Heart left ventricle (tissue), 16 donors: ENCODE measurements at regions not wholly inside any gene's neighbourhood (a gene's known extent, or its start where the extent isn't known, plus 50 kb on each side); places are given as distances from the start of the nearest gene placed in this dataset.

Experiments used
- ATAC-seq, 4 donors: fragments of 200-7000 bp; cut with Tn5 transposase; one replicate each; pipeline ENCODE4 v1.9.1; 2020 to 2022; ENCODE audit warnings: moderate library complexity in 4 of 4, mild to moderate bottlenecking in 3 of 4, moderate number of reproducible peaks in 1 of 4
- DNase-seq, 5 donors: peaks; one replicate each; pipeline ENCODE4 v3.0.0-alpha.2; 2020
- H3K27ac ChIP-seq, 12 donors: fragments of 200-600 bp; sonication (generic) in 4 of 12; one replicate each; pipeline versions ENCODE4 v1.5.0 to v1.8.0; 2016 to 2022; ENCODE audit warnings: mild to moderate bottlenecking in 2 of 12
- H3K27me3 ChIP-seq, 9 donors: fragments of 200-600 bp; sonication (generic) in 2 of 9; one replicate each; pipeline versions ENCODE4 v1.5.1 to v1.8.0; 2016 to 2022; ENCODE audit warnings: mild to moderate bottlenecking in 3 of 9
- H3K36me3 ChIP-seq, 9 donors: fragments of 200-600 bp; sonication (generic) in 2 of 9; one replicate each; pipeline versions ENCODE4 v1.5.0 to v1.8.0; 2018 to 2022; ENCODE audit warnings: mild to moderate bottlenecking in 2 of 9
- H3K4me1 ChIP-seq, 12 donors: fragments of 200-600 bp; sonication (generic) in 4 of 12; one replicate each; pipeline versions ENCODE4 v1.5.0 to v1.8.0; 2016 to 2022; ENCODE audit warnings: mild to moderate bottlenecking in 3 of 12
- H3K4me3 ChIP-seq, 12 donors: fragments of 200-600 bp; sonication (generic) in 4 of 12; one replicate each; pipeline versions ENCODE4 v1.5.0 to v1.8.0; 2017 to 2022; ENCODE audit warnings: mild to moderate bottlenecking in 9 of 12, moderate library complexity in 4 of 12
- H3K9me3 ChIP-seq, 12 donors: fragments of 200-600 bp; sonication (generic) in 4 of 12; one replicate each; pipeline versions ENCODE4 v1.5.0 to v1.8.0; 2016 to 2022; ENCODE audit warnings: mild to moderate bottlenecking in 1 of 12
- POLR2A ChIP-seq, 2 donors: fragments of 450-650 bp; IDR thresholded peaks; one replicate each; pipeline ENCODE4 v1.6.1; 2017; ENCODE audit warnings: antibody characterized with exemption in 2 of 2, mild to moderate bottlenecking in 2 of 2, moderate library complexity in 2 of 2
- WGBS, 4 donors: extraction: QIAGEN DNeasy Blood & Tissue Kit in 2 of 4; methylation state at CpG; one replicate each; pipeline versions ENCODE4 v1.1.5 to v1.1.7; 2013 to 2018; 5-methylcytosine and 5-hydroxymethylcytosine counted together
- intact Hi-C, 10 donors: fragments of 100-400 bp; cut with DNase I; formaldehyde crosslinking; loops; one replicate each; pipeline versions ENCODE4 v1.11.1 to v1.14.2; 2022
- TF ChIP-seq, protein P1 (sequence below), 12 donors: fragments of 200-600 bp; sonication (generic) in 4 of 12; IDR thresholded peaks; one replicate each; pipeline versions ENCODE4 v1.5.0 to v1.8.0; 2018 to 2022; ENCODE audit warnings: antibody characterized with exemption in 12 of 12, mild to moderate bottlenecking in 5 of 12
- donor health status: ischemic (EF 13 %, LVEDD 7.1; RV severe dilation, severe dysfunction).
- donor health status: healthy with polysubstance abuse.
- donor health status: DM: no; HTN: yes; CAD: no.
- donor health status: DM: no; HTN: no; CAD: no.
- donor health status: ischemic (EF 25% LVEDD 6.9; RV normal size, moderate dysfunction).
- donor health status: ischemic (EF 25% LVEDD 5.7; RV mildly dilated, moderate dysfunction).
- donor health status: healthy.
- donor health status: DM: yes; HTN: yes; CAD: no.
- donor health status: ischemic (EF 35%, LVEDD 5.7; RV mildly dilated, moderate dysfunction).
- donor health status: nonischemic (EF 11% LVEDD 7.7; RV severe dilation, severe dysfunction).
- donor health status: DM: yes; HTN: yes; CAD: no.
- donor health status: PGD.
- donor health status: ischemic (EF 29% LVEDD 5.4; RV normal size, mild dysfunction).
- donor health status: nonischemic (EF 23%, LVEDD 6.1; RV moderate dilation, normal function).

DNA sequence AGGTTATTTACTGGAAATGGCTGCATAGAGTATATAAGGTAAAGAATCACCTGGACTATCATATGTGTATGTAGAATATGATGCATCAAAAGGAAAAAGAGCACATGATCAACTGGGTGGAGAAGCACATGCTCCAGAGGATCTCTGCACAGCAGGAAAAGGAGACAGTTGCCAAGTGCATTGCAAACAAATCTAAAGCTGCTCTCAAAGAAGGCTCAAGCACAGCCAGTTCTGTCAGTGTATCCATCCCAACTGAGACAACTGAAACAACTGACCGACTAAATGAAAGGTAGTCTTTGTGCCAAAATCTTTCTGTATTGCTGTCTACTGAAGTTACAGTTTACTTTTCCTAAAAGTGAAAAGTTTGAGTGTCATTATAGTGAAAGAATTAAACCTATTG lies 83.2 kb upstream of the SGCE start:
- DNase-seq (no peak), ATAC-seq (no peak)
- no peaks in the 10 kb centered on the region for H3K36me3 ChIP-seq
- 54 to 72% (median 59%) methylated on average over 1 of the region's 1 CpG for WGBS, 4 donors
- H3K4me3 ChIP-seq = no peak overlapping the region
- intact Hi-C loops = no loop called here
- no peak overlapping the region for H3K27ac ChIP-seq
- H3K4me1 ChIP-seq = no peaks in the 10 kb centered on the region
- no peak for TF ChIP-seq POLR2A (IDR thresholded peaks at IDR 0.05)
- TF ChIP-seq, protein P1, sequence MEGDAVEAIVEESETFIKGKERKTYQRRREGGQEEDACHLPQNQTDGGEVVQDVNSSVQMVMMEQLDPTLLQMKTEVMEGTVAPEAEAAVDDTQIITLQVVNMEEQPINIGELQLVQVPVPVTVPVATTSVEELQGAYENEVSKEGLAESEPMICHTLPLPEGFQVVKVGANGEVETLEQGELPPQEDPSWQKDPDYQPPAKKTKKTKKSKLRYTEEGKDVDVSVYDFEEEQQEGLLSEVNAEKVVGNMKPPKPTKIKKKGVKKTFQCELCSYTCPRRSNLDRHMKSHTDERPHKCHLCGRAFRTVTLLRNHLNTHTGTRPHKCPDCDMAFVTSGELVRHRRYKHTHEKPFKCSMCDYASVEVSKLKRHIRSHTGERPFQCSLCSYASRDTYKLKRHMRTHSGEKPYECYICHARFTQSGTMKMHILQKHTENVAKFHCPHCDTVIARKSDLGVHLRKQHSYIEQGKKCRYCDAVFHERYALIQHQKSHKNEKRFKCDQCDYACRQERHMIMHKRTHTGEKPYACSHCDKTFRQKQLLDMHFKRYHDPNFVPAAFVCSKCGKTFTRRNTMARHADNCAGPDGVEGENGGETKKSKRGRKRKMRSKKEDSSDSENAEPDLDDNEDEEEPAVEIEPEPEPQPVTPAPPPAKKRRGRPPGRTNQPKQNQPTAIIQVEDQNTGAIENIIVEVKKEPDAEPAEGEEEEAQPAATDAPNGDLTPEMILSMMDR (IDR thresholded peaks at IDR 0.05) = no peak
- H3K27me3 ChIP-seq = no peaks in the 10 kb centered on the region
- peaks cover 0 to 8% (median 0%) of the 10 kb centered on the region in 12 donors for H3K9me3 ChIP-seq

DNA sequence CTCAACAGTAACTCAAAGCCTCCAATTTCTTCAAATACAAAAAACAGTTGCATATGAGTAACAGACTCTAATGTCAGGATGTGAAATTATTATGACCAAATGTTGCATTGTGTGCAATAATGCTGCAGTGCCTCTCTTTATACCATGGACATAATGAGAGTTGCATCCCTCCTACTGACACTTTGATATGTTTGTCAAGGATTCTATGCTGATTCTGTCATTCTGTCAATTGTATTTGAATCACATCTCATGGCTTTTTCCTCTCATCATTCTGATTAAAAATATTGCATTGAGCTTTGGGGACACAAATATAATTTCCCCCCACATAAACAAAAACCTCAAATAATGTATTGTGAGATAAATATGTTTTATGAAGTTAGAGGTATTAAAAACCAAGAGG lies 84.6 kb upstream of the SGCE start:
- TF ChIP-seq, protein P1 (IDR thresholded peaks at IDR 0.05) = no peak
- no peak for TF ChIP-seq POLR2A (IDR thresholded peaks at IDR 0.05)
- no peak for DNase-seq
- Histone ChIP-seq H3K4me1 (no peaks in the 10 kb centered on the region), H3K9me3 (peaks cover 0 to 2% (median 0%) of the 10 kb centered on the region in 12 donors), H3K27ac (no peak overlapping the region), H3K4me3 (no peak overlapping the region), H3K27me3 (no peaks in the 10 kb centered on the region), H3K36me3 (no peaks in the 10 kb centered on the region)
- intact Hi-C loops = no loop called here
- no peak for ATAC-seq

DNA sequence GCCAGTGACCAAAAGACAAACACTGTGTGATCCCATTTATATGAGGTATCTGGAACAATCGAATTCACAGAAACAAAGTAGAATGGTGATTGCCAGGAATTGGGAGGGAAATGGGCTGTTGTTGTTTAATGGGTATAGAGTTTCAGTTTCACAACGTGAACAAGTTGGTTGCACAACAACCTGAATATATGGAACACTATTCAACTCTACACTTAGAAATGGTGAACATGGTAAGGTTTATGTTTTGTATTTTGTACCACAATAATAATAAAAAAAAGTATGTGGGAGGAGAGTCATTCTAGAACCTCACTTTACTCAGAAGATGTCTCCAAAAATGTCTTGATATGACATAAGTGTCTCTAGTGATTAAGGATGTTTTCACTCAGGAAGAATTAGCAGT lies 85.2 kb upstream of the SGCE start:
- Histone ChIP-seq H3K36me3 (no peaks in the 10 kb centered on the region), H3K4me3 (no peak overlapping the region), H3K4me1 (no peaks in the 10 kb centered on the region), H3K27ac (no peak overlapping the region), H3K27me3 (no peaks in the 10 kb centered on the region), H3K9me3 (no peaks in the 10 kb centered on the region)
- 68 to 75% (median 74%) methylated on average over 2 of the region's 2 CpGs for WGBS, 4 donors
- intact Hi-C loops = no loop called here
- ATAC-seq (no peak), DNase-seq (no peak)
- TF ChIP-seq, protein P1 (IDR thresholded peaks at IDR 0.05) = no peak
- no peak for TF ChIP-seq POLR2A (IDR thresholded peaks at IDR 0.05)

DNA sequence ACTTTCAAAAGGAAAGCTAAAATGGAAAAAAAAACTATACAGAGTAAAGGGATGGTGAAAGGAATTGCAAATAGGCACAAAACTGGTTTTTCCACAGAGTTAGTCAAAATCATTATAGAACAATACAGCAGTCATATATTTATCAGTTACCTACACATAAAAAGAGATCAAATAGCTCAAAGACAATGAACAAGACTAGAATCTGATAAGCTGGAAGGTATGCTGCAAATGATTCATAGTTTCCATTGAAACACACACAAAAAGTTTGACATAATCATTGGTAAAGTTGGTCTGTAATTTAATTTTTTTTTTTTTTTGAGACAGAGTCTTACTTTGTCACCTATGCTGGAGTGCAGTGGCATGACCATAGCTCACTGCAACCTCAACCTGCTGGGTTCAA lies 92.4 kb upstream of the SGCE start:
- intact Hi-C loops = no loop called here

More for the DNA sequence above, 92.4 kb upstream of the SGCE start:
- TF ChIP-seq, protein P1 (IDR thresholded peaks at IDR 0.05) = no peak
- TF ChIP-seq POLR2A (IDR thresholded peaks at IDR 0.05) = no peak
- Histone ChIP-seq H3K36me3 (no peaks in the 10 kb centered on the region), H3K4me3 (no peak overlapping the region), H3K27ac (no peak overlapping the region), H3K27me3 (no peaks in the 10 kb centered on the region), H3K4me1 (no peaks in the 10 kb centered on the region), H3K9me3 (peaks cover 0 to 28% (median 12%) of the 10 kb centered on the region in 12 donors)
- no peak for ATAC-seq
- no peak for DNase-seq
